Psoas muscle (tissue), 7 donors: ENCODE measurements at regions not wholly inside any gene's neighbourhood (a gene's known extent, or its start where the extent isn't known, plus 50 kb on each side); places are given as distances from the start of the nearest gene placed in this dataset.

ENCODE experiments used
- ATAC-seq, 4 donors: fragments of 200-7000 bp; cut with Tn5 transposase; one replicate each; pipeline ENCODE4 v1.9.1; 2020; ENCODE audit warnings: moderate library complexity in 3 of 4, mild to moderate bottlenecking in 2 of 4
- DNase-seq, 2 donors: peaks; one replicate each; pipeline ENCODE4 v3.0.0-alpha.2; 2020
- H3K27ac ChIP-seq: fragments of 200-600 bp; one replicate; pipeline ENCODE4 v1.8.0; 2022
- H3K27me3 ChIP-seq, 3 donors: fragments of 200-600 bp in 1 of 3; one replicate each; pipeline versions ENCODE4 v1.6.1 to v1.8.0; 2013 to 2022; ENCODE audit warnings: low read length in 2 of 3, mild to moderate bottlenecking in 2 of 3, moderate library complexity in 1 of 3; ENCODE audit not compliant: insufficient read depth in 3 of 3
- H3K36me3 ChIP-seq, 2 donors: fragments of 200-600 bp in 1 of 2; one replicate each; pipeline versions ENCODE4 v1.6.1 to v1.8.0; 2013 to 2022; ENCODE audit warnings: low read depth in 1 of 2, mild to moderate bottlenecking in 1 of 2, moderate library complexity in 1 of 2; ENCODE audit not compliant: insufficient read depth in 1 of 2
- H3K4me1 ChIP-seq: fragments of 200-600 bp; one replicate; pipeline ENCODE4 v1.8.0; 2022
- H3K4me3 ChIP-seq: fragments of 200-600 bp; one replicate; pipeline ENCODE4 v1.8.0; 2022; ENCODE audit warnings: mild to moderate bottlenecking
- H3K9me3 ChIP-seq: fragments of 200-600 bp; one replicate; pipeline ENCODE4 v1.8.0; 2022
- WGBS, 3 donors: extraction: QIAGEN DNeasy Blood & Tissue Kit; methylation state at CpG; one replicate each; pipeline versions ENCODE4 v1.1.6 to v1.1.7; 2013; 5-methylcytosine and 5-hydroxymethylcytosine counted together
- intact Hi-C, 2 donors: fragments of 100-400 bp; cut with DNase I; formaldehyde crosslinking; loops; one replicate each; pipeline versions ENCODE4 v1.11.0 to v1.14.2; 2022
- TF ChIP-seq, protein P1 (sequence below): fragments of 200-600 bp; IDR thresholded peaks from one replicate; pipeline ENCODE4 v1.8.0; 2022; ENCODE audit warnings: antibody characterized with exemption
- donor health status: healthy with polysubstance abuse.
- donor health status: DM: no; HTN: no; CAD: no; lungs with moderate emphysema.
- donor health status: Bipolar disorder and iron deficiency.
- donor health status: healthy.
- donor health status: DM: yes; HTN: yes; CAD: no.
- donor health status: DM: no; HTN: no; CAD: no.
- donor health status: DM: yes; HTN: yes; CAD: no.

- no peaks in the 10 kb centered on the region for H3K27me3 ChIP-seq
- no peaks in the 10 kb centered on the region for H3K9me3 ChIP-seq
- TF ChIP-seq, protein P1, sequence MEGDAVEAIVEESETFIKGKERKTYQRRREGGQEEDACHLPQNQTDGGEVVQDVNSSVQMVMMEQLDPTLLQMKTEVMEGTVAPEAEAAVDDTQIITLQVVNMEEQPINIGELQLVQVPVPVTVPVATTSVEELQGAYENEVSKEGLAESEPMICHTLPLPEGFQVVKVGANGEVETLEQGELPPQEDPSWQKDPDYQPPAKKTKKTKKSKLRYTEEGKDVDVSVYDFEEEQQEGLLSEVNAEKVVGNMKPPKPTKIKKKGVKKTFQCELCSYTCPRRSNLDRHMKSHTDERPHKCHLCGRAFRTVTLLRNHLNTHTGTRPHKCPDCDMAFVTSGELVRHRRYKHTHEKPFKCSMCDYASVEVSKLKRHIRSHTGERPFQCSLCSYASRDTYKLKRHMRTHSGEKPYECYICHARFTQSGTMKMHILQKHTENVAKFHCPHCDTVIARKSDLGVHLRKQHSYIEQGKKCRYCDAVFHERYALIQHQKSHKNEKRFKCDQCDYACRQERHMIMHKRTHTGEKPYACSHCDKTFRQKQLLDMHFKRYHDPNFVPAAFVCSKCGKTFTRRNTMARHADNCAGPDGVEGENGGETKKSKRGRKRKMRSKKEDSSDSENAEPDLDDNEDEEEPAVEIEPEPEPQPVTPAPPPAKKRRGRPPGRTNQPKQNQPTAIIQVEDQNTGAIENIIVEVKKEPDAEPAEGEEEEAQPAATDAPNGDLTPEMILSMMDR = no peak
- no peak overlapping the region for H3K4me3 ChIP-seq
- intact Hi-C loops = no loop called here
- 93 to 95% (median 93%) methylated on average over 6 of the region's 6 CpGs for WGBS, 3 donors
- ATAC-seq (no peak), DNase-seq (no peak)
- no peaks in the 10 kb centered on the region for H3K36me3 ChIP-seq
- peaks cover 12% of the 10 kb centered on the region for H3K4me1 ChIP-seq
- no peak overlapping the region for H3K27ac ChIP-seq
Observed at GRCh38 chr15:70563561-70564095, 199.7 kb downstream of the UACA start.

DNA sequence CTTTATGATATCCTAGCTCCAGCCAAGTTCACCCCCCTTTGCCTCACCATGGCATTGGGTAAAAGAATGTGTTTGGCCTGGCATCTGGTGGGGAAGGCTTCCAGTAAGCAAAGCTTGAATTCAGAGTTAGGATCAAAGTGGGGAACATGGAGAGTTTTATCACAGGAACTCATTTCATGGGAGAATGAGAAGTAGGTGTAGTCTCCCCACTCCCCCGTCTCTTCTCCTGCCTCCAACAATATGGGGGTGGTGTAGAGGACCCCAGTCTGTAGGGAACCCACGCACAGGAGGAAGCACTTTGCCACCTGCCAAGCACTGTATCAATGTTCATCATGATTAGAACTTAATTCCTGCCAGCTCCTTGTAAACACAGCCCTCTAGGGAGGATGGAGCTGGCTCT lies 200.5 kb downstream of the UACA start:
- ATAC-seq (no peak), DNase-seq (no peak)
- TF ChIP-seq, protein P1 = no peak
- H3K27me3 ChIP-seq = no peaks in the 10 kb centered on the region
- H3K4me1 ChIP-seq = peaks cover 12% of the 10 kb centered on the region
- H3K27ac ChIP-seq = no peak overlapping the region
- intact Hi-C loops = no loop called here
- 81 to 89% (median 88%) methylated on average over 2 of the region's 2 CpGs for WGBS, 3 donors
- no peaks in the 10 kb centered on the region for H3K36me3 ChIP-seq
- no peaks in the 10 kb centered on the region for H3K9me3 ChIP-seq
- no peak overlapping the region for H3K4me3 ChIP-seq

DNA sequence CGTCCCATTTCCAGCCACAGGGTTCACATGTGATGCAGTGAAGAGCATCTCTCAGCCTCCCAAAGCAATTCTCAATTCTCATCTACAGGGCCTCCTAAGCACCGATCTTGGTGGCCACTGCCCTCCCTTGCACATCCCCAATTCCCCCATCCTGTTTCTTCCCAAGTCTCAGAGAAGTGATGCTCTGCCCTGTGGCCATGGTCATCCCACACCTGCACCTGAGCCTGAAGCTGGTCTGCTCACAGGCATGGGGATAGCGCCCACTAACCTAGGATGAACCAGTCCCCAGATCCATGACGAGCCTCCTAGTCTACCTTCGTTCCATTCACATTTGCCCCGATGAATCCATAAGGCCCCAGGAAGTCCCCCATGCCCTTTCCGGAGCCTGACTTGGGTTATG lies 201.5 kb downstream of the UACA start:
- ATAC-seq (no peak), DNase-seq (no peak)
- no peaks in the 10 kb centered on the region for H3K27me3 ChIP-seq
- H3K4me1 ChIP-seq = peaks cover 14% of the 10 kb centered on the region
- TF ChIP-seq, protein P1 = no peak
- no peak overlapping the region for H3K4me3 ChIP-seq
- 93 to 97% (median 97%) methylated on average over 7 of the region's 7 CpGs for WGBS, 3 donors
- intact Hi-C loops = no loop called here
- no peaks in the 10 kb centered on the region for H3K9me3 ChIP-seq
- H3K27ac ChIP-seq = no peak overlapping the region
- no peaks in the 10 kb centered on the region for H3K36me3 ChIP-seq

- no peaks in the 10 kb centered on the region for H3K9me3 ChIP-seq
- peaks cover 14% of the 10 kb centered on the region for H3K4me1 ChIP-seq
- TF ChIP-seq, protein P1 = no peak
- 88 to 91% (median 90%) methylated on average over 4 of the region's 4 CpGs for WGBS, 3 donors
- no peak overlapping the region for H3K4me3 ChIP-seq
- H3K27me3 ChIP-seq = no peaks in the 10 kb centered on the region
- ATAC-seq (no peak), DNase-seq (no peak)
- no peaks in the 10 kb centered on the region for H3K36me3 ChIP-seq
- intact Hi-C loops = no loop called here
- no peak overlapping the region for H3K27ac ChIP-seq
Observed at GRCh38 chr15:70560617-70561328, 202.6 kb downstream of the UACA start.
